Sciatic nerve (tissue), 2 donors: ENCODE measurements at regions not wholly inside any gene's neighbourhood (a gene's known extent, or its start where the extent isn't known, plus 50 kb on each side); places are given as distances from the start of the nearest gene placed in this dataset.

Experiments
- ATAC-seq: fragments of 200-7000 bp; cut with Tn5 transposase; one replicate; pipeline ENCODE4 v1.9.1; 2020; ENCODE audit warnings: mild to moderate bottlenecking, moderate library complexity
- DNase-seq: peaks from one replicate; pipeline ENCODE4 v3.0.0-alpha.2; 2020; ENCODE audit warnings: low spot score
- intact Hi-C: fragments of 100-400 bp; cut with DNase I; formaldehyde crosslinking; loops from one replicate; pipeline ENCODE4 v1.14.2; 2022
- donor health status: DM: no; HTN: no; CAD: no.
- donor health status: DM: no; HTN: no; CAD: no.

DNA sequence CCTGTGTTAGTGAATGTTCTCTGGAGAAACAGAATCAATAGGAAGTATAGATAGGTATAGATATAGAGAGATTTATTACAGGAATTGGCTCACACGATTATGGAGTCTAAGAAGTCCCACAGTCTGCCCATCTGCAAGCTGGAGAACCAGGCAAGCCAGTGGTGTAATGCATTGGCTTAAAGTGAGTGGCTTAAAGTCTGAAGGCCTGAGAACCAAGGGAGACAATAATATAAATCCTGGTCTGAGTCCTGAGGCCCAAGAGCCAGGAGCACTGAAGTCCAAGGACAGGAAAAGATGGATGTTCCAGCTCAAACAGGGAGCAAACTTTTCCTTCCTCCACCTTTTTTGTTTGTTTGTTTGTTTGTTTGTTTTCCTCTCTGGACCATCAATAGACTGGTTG is 131.2 kb upstream of the LRFN2 start:
- DNase-seq (no peak), ATAC-seq (no peak)
- intact Hi-C loops = no loop called here

DNA sequence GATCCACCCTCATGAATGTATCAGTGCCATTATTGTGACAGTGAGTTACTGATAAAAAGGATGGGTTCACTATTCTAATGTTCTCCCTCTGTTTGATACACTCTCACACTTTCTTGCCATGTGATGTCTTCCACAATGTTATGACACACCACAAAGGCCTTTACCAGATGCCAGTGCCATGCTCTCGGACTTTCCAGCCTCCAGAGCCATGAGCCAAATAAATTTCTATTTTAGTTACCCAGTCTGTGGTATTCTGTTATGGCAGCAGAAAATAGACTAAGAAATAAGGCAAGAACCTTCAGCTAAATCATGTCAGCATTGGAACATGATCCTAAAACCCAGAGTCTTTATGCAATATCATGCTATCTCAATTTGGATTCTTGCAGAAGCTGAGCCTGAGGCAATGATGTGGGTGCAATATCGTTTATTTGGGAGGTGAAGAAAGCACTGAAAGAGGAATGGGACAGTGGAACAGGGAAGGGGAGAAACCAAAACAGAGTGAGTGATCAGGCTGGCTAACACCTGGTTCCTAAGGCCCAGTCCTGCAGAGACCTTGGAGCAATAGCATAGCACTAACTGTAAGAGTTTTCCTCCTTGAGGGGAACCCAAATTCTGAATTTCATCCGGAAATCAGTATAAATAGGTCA is 130.4 kb upstream of the LRFN2 start:
- intact Hi-C loops = no loop called here
- no peak for ATAC-seq

DNA sequence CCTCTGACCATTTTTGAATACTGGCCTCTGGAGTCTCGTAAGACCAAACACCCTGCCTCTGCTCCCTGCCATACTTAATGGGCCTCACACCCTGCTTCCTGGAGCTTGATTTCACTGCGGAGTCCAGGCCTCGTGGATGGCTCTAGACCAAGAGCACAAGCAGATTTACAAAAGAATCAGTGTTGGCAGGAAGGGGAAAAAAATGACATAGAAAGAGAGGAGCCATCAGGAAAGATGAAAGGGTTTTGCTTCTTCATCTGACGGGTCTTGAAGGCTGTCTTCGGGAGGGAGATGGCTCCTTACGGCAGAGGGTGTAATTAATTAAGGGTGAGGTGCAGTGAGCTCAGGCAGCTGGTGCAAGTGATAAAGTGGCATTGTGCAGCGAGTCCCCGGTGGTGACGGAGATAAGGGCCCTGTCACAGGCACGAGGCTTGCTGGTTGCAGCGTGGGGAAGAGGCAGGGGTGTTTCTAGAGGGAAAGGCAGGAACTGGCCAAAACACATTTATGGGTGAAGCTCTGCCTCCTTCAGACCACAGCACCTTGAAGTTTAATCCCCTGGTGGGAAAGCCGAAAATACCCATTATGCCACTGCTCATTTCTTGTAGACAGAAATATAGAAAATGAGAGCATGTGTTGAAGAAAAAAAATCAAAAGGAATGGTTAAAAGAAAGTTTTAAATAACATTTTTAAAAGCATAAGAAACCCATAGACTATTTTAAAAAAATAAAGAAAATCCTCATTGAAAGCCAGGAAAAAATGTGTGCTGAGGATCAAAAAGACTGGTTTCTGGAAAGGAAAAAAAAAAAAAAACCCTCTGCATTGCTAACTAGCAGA is 128.6 kb upstream of the LRFN2 start:
- ATAC-seq (no peak), DNase-seq (no peak)
- intact Hi-C loops = no loop called here

More for the DNA sequence above, 130.4 kb upstream of the LRFN2 start:
- DNase-seq = no peak

DNA sequence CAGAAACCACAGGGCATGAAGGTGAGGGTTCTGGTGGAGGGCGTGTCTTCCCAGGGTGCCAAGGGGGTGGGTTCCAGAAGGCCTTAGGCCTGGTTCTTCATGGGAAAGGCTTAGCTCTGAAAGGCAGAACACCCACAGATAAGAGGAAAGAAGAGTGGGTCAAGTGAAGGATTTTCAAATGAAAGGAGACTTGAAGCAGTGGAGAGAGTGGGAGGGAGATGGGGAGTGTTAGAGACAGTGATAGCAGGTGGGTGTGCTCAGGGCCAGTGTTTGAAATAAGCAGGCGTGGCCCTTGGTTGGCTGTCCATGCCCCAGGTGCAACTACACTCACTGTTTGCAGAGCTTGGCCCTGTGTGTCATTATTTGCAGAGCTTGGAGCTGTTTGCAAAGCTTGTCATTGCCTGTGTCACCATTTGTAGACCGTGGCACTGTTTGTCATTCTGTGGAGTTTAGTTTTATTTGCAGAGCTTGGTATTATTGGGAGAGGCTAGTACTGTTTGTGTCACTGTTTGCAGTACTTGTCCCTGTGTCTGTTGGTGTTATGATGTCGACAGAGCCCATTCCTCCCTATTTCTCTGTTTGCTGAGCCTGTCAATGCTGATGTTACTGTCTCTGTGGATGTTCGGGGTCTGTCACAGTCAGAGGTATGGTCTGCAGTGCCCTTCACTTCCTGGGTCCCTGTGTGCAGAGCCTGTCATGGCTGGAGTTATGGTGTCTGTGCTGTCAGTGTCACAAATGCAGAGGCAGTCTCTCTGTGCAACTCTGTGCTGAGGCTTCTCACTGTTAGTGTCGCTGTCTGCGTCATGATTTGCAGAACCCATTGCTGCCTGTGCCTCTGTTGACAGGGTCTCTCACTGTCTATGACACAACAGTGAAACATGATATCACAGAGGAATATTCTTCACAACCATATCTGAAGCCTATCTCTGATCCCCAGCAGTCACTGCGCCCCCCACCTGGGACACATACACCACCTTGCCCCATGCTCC is 127.7 kb upstream of the LRFN2 start:
- no peak for ATAC-seq
- intact Hi-C loops = no loop called here
- no peak for DNase-seq

DNA sequence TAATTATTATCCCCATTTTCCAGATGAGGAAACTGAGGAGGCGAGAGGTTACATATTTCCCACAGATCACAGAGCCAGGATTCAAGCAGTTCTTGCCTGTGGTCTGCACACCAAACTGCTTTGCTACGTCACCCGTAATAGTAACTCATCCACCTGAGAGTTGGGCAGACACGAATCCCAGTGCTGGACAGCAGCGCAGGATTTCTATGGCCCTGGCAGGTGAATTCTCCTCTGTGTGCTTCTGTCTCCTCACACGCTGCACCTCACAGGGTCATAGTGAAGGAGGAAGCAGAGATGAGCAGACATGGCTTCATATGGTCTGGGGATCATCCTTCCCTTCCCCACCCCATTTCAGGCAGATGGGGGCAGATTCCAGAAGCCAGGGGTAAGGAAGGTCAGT is 127.0 kb upstream of the LRFN2 start:
- no peak for DNase-seq
- intact Hi-C loops = no loop called here
- ATAC-seq = no peak

DNA sequence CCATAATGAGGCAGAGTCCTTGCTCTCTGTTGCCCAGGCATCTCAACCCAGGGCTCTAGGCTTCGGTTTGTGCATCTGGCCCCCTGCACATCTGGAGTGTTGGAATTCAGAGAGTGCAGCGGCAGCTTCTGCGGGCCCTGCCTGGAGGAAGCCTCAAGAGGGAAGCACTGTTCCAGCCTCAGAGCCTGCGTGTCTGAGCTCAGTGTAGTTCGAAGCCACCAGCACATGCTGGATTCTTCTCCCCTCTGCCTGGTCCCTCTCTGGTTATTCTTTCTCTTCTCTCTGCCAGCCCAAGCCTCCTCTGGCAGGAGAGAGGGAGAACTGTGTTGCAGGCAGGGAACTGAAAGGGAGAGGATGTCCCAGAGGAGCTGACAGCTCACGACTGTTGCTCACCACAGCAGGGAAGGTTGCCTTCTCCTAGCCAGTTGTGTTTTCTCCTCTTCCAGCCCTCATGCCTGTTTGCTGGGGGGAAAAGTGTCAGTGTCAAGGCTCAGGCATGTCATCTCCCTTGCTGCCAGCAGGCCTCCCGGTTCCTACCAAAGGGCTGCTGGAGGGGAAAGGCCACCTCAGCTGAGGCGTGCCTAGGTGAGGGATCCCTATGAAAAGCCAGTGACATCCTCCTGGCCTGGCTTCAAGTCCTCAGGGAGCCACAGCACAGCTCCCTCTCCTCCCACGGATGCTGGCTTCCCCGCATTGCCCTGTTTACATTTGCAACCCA is 126.0 kb upstream of the LRFN2 start:
- ATAC-seq = peak; percentile 66
- no peak for DNase-seq
- intact Hi-C loops = no loop called here

DNA sequence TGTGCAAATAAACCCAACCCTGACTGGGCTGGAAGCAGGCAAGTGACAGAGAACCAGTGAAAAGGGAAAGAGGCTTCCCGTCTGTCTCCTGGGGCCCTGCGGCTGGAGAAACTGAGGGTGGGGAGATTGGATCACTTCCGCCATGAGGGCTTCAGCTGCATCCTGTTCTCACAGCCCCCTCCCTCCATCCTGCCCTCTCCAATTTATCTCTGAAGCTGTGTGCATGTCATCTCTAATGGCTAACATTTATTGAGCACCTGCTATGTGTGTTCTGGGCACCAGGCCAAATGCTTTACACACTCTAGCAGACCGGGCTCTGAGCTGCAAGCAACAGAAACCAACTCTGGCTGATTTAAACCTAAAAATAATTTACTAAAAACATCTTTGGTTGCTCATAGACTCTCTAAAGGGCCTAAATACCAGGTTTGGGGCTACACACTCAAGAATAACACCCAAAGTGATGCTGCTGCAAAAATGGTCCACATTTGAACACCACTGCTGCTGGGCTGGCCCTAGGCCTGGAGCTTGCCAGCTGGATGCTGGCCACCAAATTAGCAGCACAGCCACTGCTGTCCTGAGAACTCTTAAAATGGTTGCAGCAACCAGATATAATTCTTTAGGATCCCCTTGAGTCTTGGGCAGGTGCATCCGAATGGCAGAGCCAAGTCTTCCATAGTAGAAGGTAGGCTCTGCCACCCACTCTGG is 123.6 kb upstream of the LRFN2 start:
- intact Hi-C loops = no loop called here
- ATAC-seq = no peak

DNA sequence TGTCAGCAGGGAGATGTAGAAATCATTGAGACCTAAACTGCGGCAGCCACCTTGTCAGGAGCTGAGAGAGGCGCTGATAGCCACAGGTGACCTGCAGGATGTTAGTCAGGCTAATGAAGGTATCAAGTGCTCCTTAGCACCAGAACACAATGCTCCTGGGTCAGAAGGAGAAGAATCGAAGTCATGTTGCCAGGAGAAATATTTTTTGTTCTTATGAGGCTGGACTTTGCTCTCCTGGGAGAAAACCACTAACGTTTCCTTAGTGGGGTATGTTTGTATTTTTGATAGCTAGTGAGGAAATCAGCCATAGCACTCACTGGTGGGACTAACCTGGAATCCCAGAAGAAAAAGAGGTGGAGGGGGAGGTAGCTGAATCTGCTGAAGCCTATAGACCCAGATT is 120.9 kb upstream of the LRFN2 start:
- intact Hi-C loops = no loop called here
- ATAC-seq (peak; percentile 77), DNase-seq (no peak)

More for the DNA sequence above, 123.6 kb upstream of the LRFN2 start:
- DNase-seq = no peak

DNA sequence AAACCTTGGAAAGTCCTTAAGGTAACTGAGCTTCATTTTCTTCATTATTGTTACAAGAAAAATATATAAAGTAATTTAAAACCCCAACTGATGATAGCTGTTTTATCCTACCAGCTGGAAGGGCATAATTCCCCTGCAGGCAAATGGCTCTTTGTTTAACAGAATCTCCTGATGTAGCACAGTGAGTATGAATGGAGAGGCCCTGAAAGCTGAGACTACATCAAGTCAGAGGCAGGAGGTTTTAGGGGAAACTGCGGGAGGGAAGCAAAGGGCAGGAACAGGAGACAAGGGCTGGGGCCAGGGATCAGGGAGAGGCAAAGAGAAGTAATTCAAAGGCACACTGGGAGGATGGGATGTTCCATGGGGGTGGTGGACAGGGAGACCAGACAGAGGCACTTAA is 119.0 kb upstream of the LRFN2 start:
- DNase-seq = no peak
- intact Hi-C loops = no loop called here
- ATAC-seq = no peak

DNA sequence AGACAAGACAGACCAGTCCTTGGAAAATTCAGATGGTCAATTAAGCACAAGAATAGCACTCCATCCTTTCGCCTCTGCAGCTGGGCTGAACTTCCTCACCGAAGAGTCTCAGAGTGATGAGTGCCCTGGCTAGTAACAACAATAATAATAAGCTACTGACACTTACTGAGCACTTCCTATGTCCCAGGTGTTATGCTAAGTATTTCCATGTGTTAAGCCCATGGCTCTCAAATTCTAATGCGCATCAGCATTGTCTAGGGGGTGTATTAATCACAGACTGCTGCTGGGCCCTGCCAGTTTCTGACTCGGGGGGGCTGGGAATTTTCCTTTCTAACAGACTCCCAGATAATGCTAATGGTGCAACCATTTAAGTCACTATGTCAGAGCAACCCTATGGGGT is 118.2 kb upstream of the LRFN2 start:
- no peak for ATAC-seq
- no peak for DNase-seq
- intact Hi-C loops = no loop called here

DNA sequence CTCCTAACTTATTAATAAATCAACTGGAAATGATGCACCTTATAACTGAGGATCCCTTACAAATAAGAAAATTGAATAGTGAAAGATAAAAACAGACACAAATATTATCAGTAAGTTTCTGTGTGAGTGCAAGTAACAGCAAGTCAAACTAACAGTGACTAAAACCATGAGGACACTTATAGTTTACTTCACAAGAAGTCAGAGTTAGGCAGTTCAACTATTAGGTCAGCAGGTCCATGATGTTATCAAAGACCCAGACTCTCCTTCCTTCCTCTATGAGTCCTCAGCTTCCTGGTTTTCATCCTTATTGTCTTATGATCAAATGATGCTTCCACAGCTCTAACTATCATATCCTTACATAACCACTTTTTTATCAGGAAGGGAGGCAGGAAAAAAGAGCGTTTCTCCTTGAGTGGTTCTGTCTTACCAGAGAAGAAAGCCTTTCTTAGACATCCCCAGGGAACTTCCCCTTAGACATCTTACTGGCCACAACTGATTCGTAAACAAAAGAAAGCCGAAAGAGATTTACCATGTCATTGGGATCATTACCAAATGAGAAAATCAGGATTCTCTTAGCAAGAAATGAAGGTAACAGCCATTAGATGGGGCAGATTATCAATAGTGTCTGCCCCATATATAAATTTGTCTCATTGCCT is 114.3 kb upstream of the LRFN2 start:
- intact Hi-C loops = no loop called here
- no peak for ATAC-seq
- no peak for DNase-seq

DNA sequence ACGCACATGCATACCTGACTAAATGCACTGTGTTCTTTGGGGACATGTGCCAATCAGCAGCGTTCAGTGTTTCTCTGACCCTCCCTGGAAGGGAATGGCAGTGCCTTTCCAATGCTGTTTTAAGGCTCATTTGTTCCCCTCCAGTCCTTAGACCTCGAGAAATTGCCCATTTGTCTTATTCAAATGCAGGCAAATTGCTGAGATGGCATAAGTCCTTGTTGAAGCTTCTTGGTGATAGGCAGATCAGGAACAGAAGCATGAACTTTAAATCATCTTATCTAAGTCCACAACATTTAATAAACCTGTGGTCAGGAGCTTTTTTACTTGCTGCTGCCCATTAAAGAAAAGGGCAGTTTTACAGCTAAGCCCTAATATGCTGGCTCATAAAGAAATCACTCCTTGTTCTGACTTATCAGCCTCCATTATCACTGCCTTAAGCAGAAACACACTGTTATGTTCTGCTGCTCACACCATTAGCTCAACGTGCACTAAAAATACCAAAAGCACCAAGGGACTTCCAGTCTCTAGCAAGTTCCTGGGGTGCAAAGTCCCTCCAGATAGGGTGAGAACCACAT is 112.9 kb upstream of the LRFN2 start:
- intact Hi-C loops = no loop called here
- ATAC-seq = no peak

DNA sequence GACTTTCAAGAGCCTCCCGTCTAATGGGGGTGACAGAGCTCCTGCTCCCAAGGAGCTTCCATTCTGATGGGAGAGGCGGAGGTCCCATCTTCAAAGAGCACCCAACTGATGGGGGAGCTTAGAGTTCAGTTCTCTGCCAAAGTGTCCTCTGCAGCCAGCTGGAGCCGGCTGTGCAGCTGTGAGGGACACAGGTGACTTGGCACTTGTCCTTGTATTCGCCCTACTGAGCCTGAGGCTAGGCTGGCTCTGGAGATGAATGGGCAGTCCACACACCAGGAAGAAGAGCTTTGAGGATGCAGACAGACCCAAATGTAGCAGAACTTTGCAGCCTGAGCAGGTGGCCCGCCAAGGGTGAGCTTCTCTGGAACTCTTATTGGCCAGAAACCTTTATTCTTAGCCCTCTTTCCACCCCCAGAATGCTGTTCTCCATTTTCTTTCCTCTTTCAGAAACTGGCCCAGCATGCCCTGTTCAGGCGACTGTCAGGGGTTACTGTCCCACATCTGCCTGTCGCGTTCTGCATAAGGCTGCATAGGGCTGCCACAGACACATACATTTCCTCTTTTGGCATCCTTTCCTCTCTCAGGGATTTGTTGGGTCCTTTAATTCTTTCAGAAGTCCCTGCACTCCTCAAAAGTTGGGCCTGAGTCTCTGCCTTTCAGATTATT is 108.7 kb upstream of the LRFN2 start:
- DNase-seq (no peak), ATAC-seq (no peak)
- intact Hi-C loops = no loop called here

More for the DNA sequence above, 112.9 kb upstream of the LRFN2 start:
- DNase-seq = no peak

DNA sequence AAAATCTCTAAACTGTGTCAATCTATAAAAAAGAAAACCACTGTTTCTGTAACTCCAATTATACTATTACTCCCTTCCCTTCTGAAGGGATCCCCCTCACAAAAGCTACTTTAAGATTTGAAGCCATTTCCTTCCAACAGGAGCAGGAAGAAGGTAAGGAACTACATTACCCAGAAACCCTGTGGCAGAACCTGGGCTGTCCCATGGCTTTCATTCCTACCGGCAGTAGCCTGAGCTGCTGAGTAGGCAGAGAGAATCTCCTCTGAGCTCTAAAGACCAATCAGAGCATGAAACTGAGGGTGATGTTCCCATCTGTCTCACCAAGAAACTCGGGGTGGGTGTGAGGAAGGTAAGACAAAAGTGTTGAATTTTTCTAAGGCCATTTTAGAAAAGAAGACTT is 108.0 kb upstream of the LRFN2 start:
- ATAC-seq (no peak), DNase-seq (no peak)
- intact Hi-C loops = no loop called here

DNA sequence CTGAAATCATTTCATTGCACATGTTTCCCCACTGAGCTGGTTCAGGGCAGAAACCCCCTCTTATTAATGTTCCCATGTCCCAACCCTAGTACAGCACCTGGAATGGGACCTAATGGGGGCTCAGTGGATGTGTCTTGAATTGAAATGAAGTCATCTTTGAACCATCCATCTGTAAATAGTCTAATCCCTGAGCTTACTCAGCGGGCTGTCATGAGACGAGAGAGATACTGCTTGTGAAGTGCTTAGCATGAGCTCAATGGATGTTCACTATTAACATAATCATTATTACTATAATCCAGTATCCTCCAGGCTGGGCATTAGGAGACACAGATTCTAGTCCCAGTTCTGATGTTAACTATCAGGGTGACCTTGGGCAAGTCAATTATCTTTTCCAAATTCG is 106.6 kb upstream of the LRFN2 start:
- DNase-seq = no peak
- intact Hi-C loops = no loop called here
- ATAC-seq = no peak

DNA sequence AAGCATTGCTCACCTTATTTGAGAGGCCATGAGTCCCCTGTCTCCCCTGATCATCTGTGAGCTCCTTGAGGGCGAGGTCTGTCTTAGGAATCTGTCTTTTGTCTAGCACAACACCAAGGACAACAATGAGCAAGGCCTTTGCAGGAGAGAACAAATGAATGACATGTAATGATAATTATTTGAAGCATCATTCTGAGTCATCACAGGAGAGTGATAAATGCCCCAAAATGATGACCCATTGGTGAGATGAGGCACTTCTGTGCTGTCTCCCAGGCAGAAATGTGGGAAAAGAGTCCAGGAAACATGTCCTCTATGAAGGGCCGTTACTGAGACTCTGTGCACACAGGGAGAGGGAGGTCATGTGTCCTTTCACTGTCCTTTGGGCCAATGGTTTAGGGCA is 105.2 kb upstream of the LRFN2 start:
- ATAC-seq (no peak), DNase-seq (no peak)
- intact Hi-C loops = no loop called here

DNA sequence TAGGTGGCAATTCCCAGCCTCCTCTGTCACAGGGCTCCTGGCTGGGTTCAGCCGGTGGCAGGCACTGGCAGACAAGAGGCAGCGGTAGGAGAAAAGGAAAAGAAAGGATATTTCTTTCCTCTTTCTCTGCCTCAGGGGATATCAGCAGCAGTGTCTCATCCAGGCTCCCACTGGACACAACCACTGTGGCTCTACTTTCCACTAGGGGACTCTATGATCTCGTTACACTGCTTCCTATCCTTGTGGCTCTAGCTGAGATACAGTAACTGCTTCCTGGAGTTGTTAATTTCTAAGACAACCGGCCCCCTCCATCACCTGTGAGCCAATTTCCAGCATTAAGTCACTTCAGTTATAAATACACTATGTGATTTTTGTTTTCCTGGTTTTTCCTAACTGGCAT is 102.0 kb upstream of the LRFN2 start:
- no peak for DNase-seq
- peak; percentile 28 for ATAC-seq
- intact Hi-C loops = no loop called here
